IMR-90 (cell line): ENCODE measurements at regions not wholly inside any gene's neighbourhood (a gene's known extent, or its start where the extent isn't known, plus 50 kb on each side); places are given as distances from the start of the nearest gene placed in this dataset.

Experiments used
- ATAC-seq: fragments of 200-7000 bp; cut with Tn5 transposase; 2 replicates; pipeline ENCODE4 v1.9.1; 2020; ENCODE audit warnings: low read depth, mild to moderate bottlenecking, moderate library complexity
- BruUV-seq: library from RNA; stranded (reverse); fragments of 400-500 nt; replicated peaks from 2 replicates; lab custom pipeline; 2021; lab: Mats Ljungman, UMichigan
- CTCF ChIA-PET: fragments of 300-600 bp; formaldehyde crosslinking; extraction: SDS; loops from one replicate; lab custom pipeline; 2021; ENCODE audit warnings: antibody characterized with exemption; lab: Yijun Ruan, JAX
- POLR2A ChIA-PET: fragments of 300-600 bp; sonication (Branson Sonifier 250); formaldehyde crosslinking; loops from one replicate; lab custom pipeline; 2022; ENCODE audit warnings: antibody characterized with exemption; ENCODE audit not compliant: unreplicated experiment; lab: Charles Lee
- DNase-seq: peaks from one replicate; pipeline ENCODE4 v3.0.0; 2013
- H2AFZ ChIP-seq: replicated peaks from 2 replicates; pipeline ENCODE3; 2013; ENCODE audit warnings: low read length, mild to moderate bottlenecking; ENCODE audit not compliant: poor library complexity
- H2AK5ac ChIP-seq: 2 replicates; pipeline ENCODE4 v1.6.1; 2013; ENCODE audit warnings: low read depth, low read length, inconsistent platforms
- H2AK9ac ChIP-seq: replicated peaks from 2 replicates; pipeline ENCODE3; 2013; ENCODE audit warnings: mild to moderate bottlenecking, low read depth, low read length, moderate library complexity; ENCODE audit not compliant: poor library complexity
- H2BK120ac ChIP-seq: 2 replicates; pipeline ENCODE4 v1.6.1; 2013; ENCODE audit warnings: low read depth, low read length, inconsistent platforms
- H2BK15ac ChIP-seq: 3 replicates; pipeline ENCODE4 v1.6.1; 2013; ENCODE audit warnings: low read depth, low read length, inconsistent platforms
- H2BK20ac ChIP-seq: 2 replicates; pipeline ENCODE4 v1.6.1; 2013; ENCODE audit warnings: low read depth, mild to moderate bottlenecking, inconsistent platforms, low read length, moderate library complexity
- H2BK5ac ChIP-seq: 2 replicates; pipeline ENCODE4 v1.6.1; 2013; ENCODE audit warnings: mild to moderate bottlenecking, low read depth, low read length, inconsistent platforms; ENCODE audit not compliant: poor library complexity, severe bottlenecking
- H3K14ac ChIP-seq: replicated peaks from 2 replicates; pipeline ENCODE4 v1.6.1; 2013; ENCODE audit warnings: low read depth, low read length, inconsistent platforms
- H3K18ac ChIP-seq: 2 replicates; pipeline ENCODE4 v1.6.1; 2013; ENCODE audit warnings: low read depth, low read length, control low read depth
- H3K23ac ChIP-seq: 2 replicates; pipeline ENCODE4 v1.6.1; 2013; ENCODE audit warnings: low read depth, low read length, inconsistent platforms
- H3K27ac ChIP-seq: 2 replicates; pipeline ENCODE4 v1.5.1; 2013; ENCODE audit warnings: mild to moderate bottlenecking, control low read depth, low read length; ENCODE audit not compliant: insufficient read depth
- H3K27me3 ChIP-seq: 2 replicates; pipeline ENCODE4 v1.6.1; 2013; ENCODE audit warnings: low read length; ENCODE audit not compliant: control insufficient read depth, insufficient read depth
- H3K36me3 ChIP-seq: 2 replicates; pipeline ENCODE4 v1.6.1; 2013; ENCODE audit warnings: low read length, mixed read lengths; ENCODE audit not compliant: control insufficient read depth, insufficient read depth
- H3K4ac ChIP-seq: 2 replicates; pipeline ENCODE4 v1.6.1; 2013; ENCODE audit warnings: low read depth, low read length, inconsistent platforms
- H3K4me1 ChIP-seq: 2 replicates; pipeline ENCODE4 v1.6.1; 2013; ENCODE audit warnings: low read length, mixed read lengths; ENCODE audit not compliant: control insufficient read depth, insufficient read depth
- H3K4me2 ChIP-seq: 2 replicates; pipeline ENCODE4 v1.6.1; 2013; ENCODE audit warnings: low read depth, mild to moderate bottlenecking, control low read depth, low read length, moderate library complexity
- H3K4me3 ChIP-seq: 2 replicates; pipeline ENCODE4 v1.5.1; 2013; ENCODE audit warnings: low read depth, mild to moderate bottlenecking, control low read depth, low read length, moderate library complexity; ENCODE audit not compliant: insufficient read depth
- H3K56ac ChIP-seq: 2 replicates; pipeline ENCODE4 v1.6.1; 2013; ENCODE audit warnings: low read length, inconsistent platforms; ENCODE audit not compliant: insufficient read depth; ENCODE audit errors: extremely low read depth
- H3K79me1 ChIP-seq, 2 experiments: 2 replicates each; pipeline ENCODE4 v1.6.1; 2013; ENCODE audit warnings: low read length in 2 of 2, inconsistent platforms in 1 of 2, low read depth in 1 of 2
- H3K9ac ChIP-seq: 2 replicates; pipeline ENCODE4 v1.6.1; 2013; ENCODE audit warnings: low read depth, low read length, control low read depth
- H3K9me1 ChIP-seq: 2 replicates; pipeline ENCODE4 v1.6.1; 2013; ENCODE audit warnings: low read length, inconsistent platforms; ENCODE audit not compliant: insufficient read depth
- H3K9me3 ChIP-seq: 2 replicates; pipeline ENCODE4 v1.6.1; 2013; ENCODE audit warnings: low read length; ENCODE audit not compliant: control insufficient read depth, insufficient read depth
- H4K20me1 ChIP-seq: 2 replicates; pipeline ENCODE4 v1.6.1; 2013; ENCODE audit warnings: low read length, inconsistent platforms; ENCODE audit not compliant: insufficient read depth
- H4K5ac ChIP-seq: 2 replicates; pipeline ENCODE4 v1.6.1; 2013; ENCODE audit warnings: mild to moderate bottlenecking, low read depth, low read length, control low read depth
- H4K8ac ChIP-seq, 2 experiments: 2 replicates each; pipeline ENCODE4 v1.6.1; 2013; ENCODE audit warnings: low read depth in 2 of 2, low read length in 2 of 2, control low read depth in 1 of 2, inconsistent platforms in 1 of 2
- H4K91ac ChIP-seq: 2 replicates; pipeline ENCODE4 v1.6.1; 2013; ENCODE audit warnings: low read depth, low read length, inconsistent platforms; ENCODE audit not compliant: insufficient read depth
- BHLHE40 ChIP-seq: fragments of 150-350 bp; IDR thresholded peaks from 2 replicates; pipeline ENCODE4 v1.6.1; 2016; ENCODE audit warnings: mild to moderate bottlenecking, low read depth, low read length
- CTCF ChIP-seq: conservative IDR thresholded peaks from 2 replicates; pipeline ENCODE4 v1.5.1; 2012; ENCODE audit warnings: mild to moderate bottlenecking, low read depth, low read length, improper control_type of control experiment
- MAFK ChIP-seq: IDR thresholded peaks from 2 replicates; pipeline ENCODE4 v1.6.1; 2012; ENCODE audit warnings: low read depth, low read length, improper control_type of control experiment
- MAZ ChIP-seq: IDR thresholded peaks from 2 replicates; pipeline ENCODE4 v1.6.1; 2012; ENCODE audit warnings: low read depth, mild to moderate bottlenecking, low read length, improper control_type of control experiment, moderate library complexity, borderline replicate concordance
- MXI1 ChIP-seq: IDR thresholded peaks from 2 replicates; pipeline ENCODE4 v1.6.1; 2012; ENCODE audit warnings: low read depth, mild to moderate bottlenecking, low read length, moderate library complexity, borderline replicate concordance
- NFE2L2 ChIP-seq: fragments of 150-350 bp; IDR thresholded peaks from 2 replicates; pipeline ENCODE4 v1.6.1; 2016; ENCODE audit warnings: low read depth, mild to moderate bottlenecking, low read length
- POLR2A ChIP-seq: IDR thresholded peaks from 2 replicates; pipeline ENCODE4 v1.6.1; 2012; ENCODE audit warnings: mild to moderate bottlenecking, low read depth, low read length
- RAD21 ChIP-seq: IDR thresholded peaks from 2 replicates; pipeline ENCODE4 v1.6.1; 2012; ENCODE audit warnings: low read length, improper control_type of control experiment
- RCOR1 ChIP-seq: IDR thresholded peaks from 2 replicates; pipeline ENCODE4 v1.6.1; 2012; ENCODE audit warnings: mild to moderate bottlenecking, low read length, improper control_type of control experiment; ENCODE audit not compliant: insufficient replicate concordance
- SMC3 ChIP-seq: fragments of 150-350 bp; IDR thresholded peaks from 2 replicates; pipeline ENCODE4 v1.6.1; 2016; ENCODE audit warnings: low read depth, mild to moderate bottlenecking, antibody characterized with exemption, low read length, moderate library complexity
- WGBS, 2 experiments: methylation state at CpG; one replicate each; pipeline versions ENCODE4 v1.1.5 to v1.1.7; 2013; ENCODE audit warnings: missing lambda C conversion rate in 2 of 2; ENCODE audit not compliant: insufficient read length in 1 of 2; ENCODE audit errors: extremely low coverage in 2 of 2; 5-methylcytosine and 5-hydroxymethylcytosine counted together
- dilution Hi-C: fragments of 300-500 bp; cut with HindIII; formaldehyde crosslinking; loops from one replicate; pipeline ENCODE4 v1.14.3; 2018; ENCODE audit warnings: low sequenced_read_pairs; ENCODE audit not compliant: unreplicated experiment
- in situ Hi-C: fragments of 300-500 bp; cut with MboI; formaldehyde crosslinking; loops from 3 replicates; pipeline ENCODE4 v1.14.3; 2019; ENCODE audit warnings: low sequenced_read_pairs, inconsistent platforms, mixed read lengths
- intact Hi-C: fragments of 100-400 bp; cut with micrococcal nuclease; formaldehyde crosslinking; loops from 2 replicates; pipeline ENCODE4 v1.10.0; 2022
- TF ChIP-seq, protein P1 (sequence below): fragments of 150-350 bp; IDR thresholded peaks from 2 replicates; pipeline ENCODE4 v1.6.1; 2017; ENCODE audit warnings: mild to moderate bottlenecking, antibody characterized with exemption, low read length, low read depth
- TF ChIP-seq, protein P2 (sequence below): fragments of 150-350 bp; IDR thresholded peaks from 2 replicates; pipeline ENCODE4 v1.6.1; 2016; ENCODE audit warnings: low read depth, mild to moderate bottlenecking, low read length, moderate library complexity, borderline replicate concordance

GRCh38 chr4:59387759-59388758 is 1812.1 kb upstream of the ADGRL3 start (continued):
- no peak for TF ChIP-seq SMC3

DNA sequence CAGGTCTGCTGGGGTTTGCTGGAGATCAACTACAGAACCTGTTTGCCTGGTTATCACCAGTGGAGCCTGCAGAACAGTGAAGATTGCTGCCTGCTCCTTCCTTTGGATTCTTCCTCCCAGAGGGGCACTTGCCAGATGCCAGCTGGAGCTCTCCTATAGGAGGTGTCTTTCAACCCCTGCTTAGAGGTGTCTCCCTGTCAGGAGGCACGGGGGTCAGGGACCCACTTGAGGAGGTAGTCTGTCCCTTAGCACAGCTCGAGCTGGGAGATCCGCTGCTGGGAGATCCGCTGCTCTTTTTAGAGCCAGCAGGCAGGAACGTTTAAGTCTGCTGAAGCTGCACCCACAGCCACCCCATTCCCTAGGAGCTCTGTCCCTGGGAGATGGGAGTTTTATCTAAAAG is 1806.3 kb upstream of the ADGRL3 start:
- Histone ChIP-seq H3K4me2 (no peak overlapping the region), H3K18ac (no peak overlapping the region), H2BK15ac (no peak overlapping the region), H3K4me1 (no peaks in the 10 kb centered on the region), H2BK5ac (no peak overlapping the region), H3K23ac (no peak overlapping the region), H2BK120ac (no peak overlapping the region), H3K9me3 (peaks cover 10% of the 10 kb centered on the region; the same call in 1 of the 2 replicates), H2AFZ (no peak overlapping the region), H3K14ac (no peak overlapping the region), H3K27me3 (no peaks in the 10 kb centered on the region), H3K4ac (no peak overlapping the region), H2AK9ac (no peak overlapping the region), H4K20me1 (no peaks in the 10 kb centered on the region), H3K4me3 (no peak overlapping the region), H2AK5ac (no peak overlapping the region), H3K9me1 (no peaks in the 10 kb centered on the region), H2BK20ac (no peak overlapping the region), H3K36me3 (no peaks in the 10 kb centered on the region), H3K27ac (no peak overlapping the region), H3K9ac (no peak overlapping the region), H3K79me1 (no peaks in the 10 kb centered on the region), H4K8ac (no peak overlapping the region), H4K91ac (no peak overlapping the region), H3K56ac (no peak overlapping the region), H4K5ac (no peak overlapping the region)
- ChIA-PET POLR2A (no interaction called here), CTCF (no interaction called here)
- intact Hi-C loops (no loop called here), in situ Hi-C loops (no loop called here), dilution Hi-C loops (no loop called here)
- DNase-seq (no peak), ATAC-seq (no peak)
- no CpG with 5 or more reads among the region's 5 CpGs for WGBS, 2 experiments
- BruUV-seq = no TSS peak
- TF ChIP-seq, protein P1, sequence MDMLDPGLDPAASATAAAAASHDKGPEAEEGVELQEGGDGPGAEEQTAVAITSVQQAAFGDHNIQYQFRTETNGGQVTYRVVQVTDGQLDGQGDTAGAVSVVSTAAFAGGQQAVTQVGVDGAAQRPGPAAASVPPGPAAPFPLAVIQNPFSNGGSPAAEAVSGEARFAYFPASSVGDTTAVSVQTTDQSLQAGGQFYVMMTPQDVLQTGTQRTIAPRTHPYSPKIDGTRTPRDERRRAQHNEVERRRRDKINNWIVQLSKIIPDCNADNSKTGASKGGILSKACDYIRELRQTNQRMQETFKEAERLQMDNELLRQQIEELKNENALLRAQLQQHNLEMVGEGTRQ = no peak
- no peak for TF ChIP-seq NFE2L2
- no peak for TF ChIP-seq RCOR1
- no peak for TF ChIP-seq CTCF
- no peak for TF ChIP-seq SMC3
- TF ChIP-seq RAD21 = no peak
- TF ChIP-seq BHLHE40 = no peak
- no peak for TF ChIP-seq MAFK
- no peak for TF ChIP-seq MXI1
- no peak for TF ChIP-seq POLR2A
- TF ChIP-seq, protein P2, sequence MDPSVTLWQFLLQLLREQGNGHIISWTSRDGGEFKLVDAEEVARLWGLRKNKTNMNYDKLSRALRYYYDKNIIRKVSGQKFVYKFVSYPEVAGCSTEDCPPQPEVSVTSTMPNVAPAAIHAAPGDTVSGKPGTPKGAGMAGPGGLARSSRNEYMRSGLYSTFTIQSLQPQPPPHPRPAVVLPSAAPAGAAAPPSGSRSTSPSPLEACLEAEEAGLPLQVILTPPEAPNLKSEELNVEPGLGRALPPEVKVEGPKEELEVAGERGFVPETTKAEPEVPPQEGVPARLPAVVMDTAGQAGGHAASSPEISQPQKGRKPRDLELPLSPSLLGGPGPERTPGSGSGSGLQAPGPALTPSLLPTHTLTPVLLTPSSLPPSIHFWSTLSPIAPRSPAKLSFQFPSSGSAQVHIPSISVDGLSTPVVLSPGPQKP = no peak
- TF ChIP-seq MAZ = no peak
